8988T (cell line): ENCODE measurements at regions not wholly inside any gene's neighbourhood (a gene's known extent, or its start where the extent isn't known, plus 50 kb on each side); places are given as distances from the start of the nearest gene placed in this dataset.
"Not testable (repeated sequence)": the region's sequence is repeated elsewhere in the genome, so short reads cannot be mapped to it uniquely, and the experiment has no call there.

Experiments
- DNase-seq: peaks from one replicate; pipeline ENCODE4 v3.0.0; 2011

- no peak for DNase-seq
Measured at GRCh38 chr16:52035436-52035835, 511.5 kb downstream of the TOX3 start.

GRCh38 chr16:52034830-52035229 lies 512.1 kb downstream of the TOX3 start:
- no peak for DNase-seq

GRCh38 chr16:52033992-52034391 lies 513.0 kb downstream of the TOX3 start:
- DNase-seq = no peak

GRCh38 chr16:52022980-52023379 lies 524.0 kb downstream of the TOX3 start:
- no peak for DNase-seq

- no peak for DNase-seq
Measured at GRCh38 chr16:52022177-52022576, 524.8 kb downstream of the TOX3 start.

- no peak for DNase-seq
Measured at GRCh38 chr16:52016387-52016786, 530.6 kb downstream of the TOX3 start.

- DNase-seq = no peak
Measured at GRCh38 chr16:52005551-52005950, 541.4 kb downstream of the TOX3 start.

- no peak for DNase-seq
Measured at GRCh38 chr16:52004343-52004742, 542.6 kb downstream of the TOX3 start.

GRCh38 chr16:52002026-52002425 lies 544.9 kb downstream of the TOX3 start:
- DNase-seq = no peak

- no peak for DNase-seq
Measured at GRCh38 chr16:51996516-51996915, 550.4 kb downstream of the TOX3 start.

GRCh38 chr16:51994597-51994996 lies 552.3 kb downstream of the TOX3 start:
- DNase-seq = no peak

- no peak for DNase-seq
Measured at GRCh38 chr16:51989637-51990230, 557.2 kb downstream of the TOX3 start.

- no peak for DNase-seq
Measured at GRCh38 chr16:51988977-51989376, 558.0 kb downstream of the TOX3 start.

- no peak for DNase-seq
Measured at GRCh38 chr16:51987519-51987918, 559.4 kb downstream of the TOX3 start.

GRCh38 chr16:51986717-51987116 lies 560.2 kb downstream of the TOX3 start:
- no peak for DNase-seq

GRCh38 chr16:51986301-51986700 lies 560.6 kb downstream of the TOX3 start:
- DNase-seq = no peak

- no peak for DNase-seq
Measured at GRCh38 chr16:51985126-51985525, 561.8 kb downstream of the TOX3 start.

GRCh38 chr16:51984395-51984794 lies 562.5 kb downstream of the TOX3 start:
- DNase-seq = no peak

GRCh38 chr16:51982715-51983680 lies 563.9 kb downstream of the TOX3 start:
- DNase-seq = no peak

- no peak for DNase-seq
Measured at GRCh38 chr16:51981725-51982124, 565.2 kb downstream of the TOX3 start.

GRCh38 chr16:51977506-51977905 lies 569.4 kb downstream of the TOX3 start:
- not testable (repeated sequence) for DNase-seq

GRCh38 chr16:51971184-51971583 lies 575.8 kb downstream of the TOX3 start:
- no peak for DNase-seq

- no peak for DNase-seq
Measured at GRCh38 chr16:51968749-51969148, 578.2 kb downstream of the TOX3 start.

GRCh38 chr16:51967646-51968045 lies 579.3 kb downstream of the TOX3 start:
- no peak for DNase-seq
